ENCODE measurements at regions not wholly inside any gene's neighbourhood (a gene's known extent, or its start where the extent isn't known, plus 50 kb on each side); places are given as distances from the start of the nearest gene placed in this dataset.

DNA sequence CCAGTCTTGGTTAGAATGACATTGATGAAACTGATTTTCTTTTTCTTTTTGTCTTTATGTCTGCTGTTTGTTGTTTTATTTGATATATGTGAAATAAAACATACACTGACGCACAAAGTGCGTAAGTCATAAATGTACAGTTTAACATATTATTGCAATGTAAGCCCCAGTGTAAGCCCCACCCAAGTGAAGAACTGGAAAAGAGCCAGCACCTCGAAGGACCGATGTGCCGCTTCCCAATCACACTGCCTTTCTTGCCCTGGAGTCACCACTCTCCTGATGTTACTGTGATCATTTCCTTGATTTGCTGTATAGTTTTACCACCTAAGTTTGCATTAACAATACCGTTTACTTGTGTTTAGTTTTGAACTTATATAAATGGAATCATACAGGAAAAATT lies 128.4 kb upstream of the LPP start:
- no peak overlapping the region for H3K4me3 Mint-ChIP-seq
- H3K9me3 Mint-ChIP-seq = peaks cover 0 to 2% of the 10 kb centered on the region in 2 donors
- peaks cover 0 to 7% of the 10 kb centered on the region in 2 donors for H3K27me3 Mint-ChIP-seq
- no peak for DNase-seq
- no peaks in the 10 kb centered on the region for H3K4me1 Mint-ChIP-seq
- no peak overlapping the region for H3K27ac Mint-ChIP-seq
- ATAC-seq (replicated peaks) = no peak
- peaks cover 2% of the 10 kb centered on the region in 2 donors for H3K36me3 Mint-ChIP-seq

- peaks cover 2 to 6% of the 10 kb centered on the region in 2 donors for H3K4me1 Mint-ChIP-seq
- no peaks in the 10 kb centered on the region for H3K36me3 Mint-ChIP-seq
- ATAC-seq (replicated peaks) (no peak), DNase-seq (no peak)
- no peak overlapping the region for H3K27ac Mint-ChIP-seq
- H3K9me3 Mint-ChIP-seq = no peaks in the 10 kb centered on the region
- H3K4me3 Mint-ChIP-seq = no peak overlapping the region
- peaks cover 0 to under 1% of the 10 kb centered on the region in 2 donors for H3K27me3 Mint-ChIP-seq
Observed at GRCh38 chr3:188026191-188026968, 127.6 kb upstream of the LPP start.

DNA sequence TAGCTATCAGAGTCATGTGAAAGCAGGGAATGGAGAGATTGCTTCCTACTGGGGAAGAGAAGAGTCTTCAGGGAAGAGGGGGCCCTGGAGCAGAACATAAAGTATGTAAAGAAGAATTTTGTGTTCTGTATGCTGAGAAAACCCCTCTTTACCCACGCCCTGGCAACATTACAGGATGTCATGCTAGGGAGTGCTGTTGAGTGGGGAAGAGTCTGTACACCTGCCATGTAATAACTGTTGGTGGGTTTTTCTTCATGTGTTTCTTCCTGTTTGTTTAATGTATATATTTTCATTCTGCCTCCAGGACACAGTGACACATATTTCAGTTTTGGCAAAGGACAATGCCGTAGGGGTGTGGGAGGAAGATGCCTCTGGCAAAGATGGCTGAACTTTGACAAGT lies 122.8 kb upstream of the LPP start:
- Mint-ChIP-seq H3K4me3 (no peak overlapping the region), H3K4me1 (peaks cover 7 to 32% of the 10 kb centered on the region in 2 donors), H3K27me3 (no peaks in the 10 kb centered on the region), H3K36me3 (no peaks in the 10 kb centered on the region), H3K9me3 (peaks cover 0 to 4% of the 10 kb centered on the region in 2 donors), H3K27ac (no peak overlapping the region)
- no peak for ATAC-seq (replicated peaks)
- DNase-seq = no peak

DNA sequence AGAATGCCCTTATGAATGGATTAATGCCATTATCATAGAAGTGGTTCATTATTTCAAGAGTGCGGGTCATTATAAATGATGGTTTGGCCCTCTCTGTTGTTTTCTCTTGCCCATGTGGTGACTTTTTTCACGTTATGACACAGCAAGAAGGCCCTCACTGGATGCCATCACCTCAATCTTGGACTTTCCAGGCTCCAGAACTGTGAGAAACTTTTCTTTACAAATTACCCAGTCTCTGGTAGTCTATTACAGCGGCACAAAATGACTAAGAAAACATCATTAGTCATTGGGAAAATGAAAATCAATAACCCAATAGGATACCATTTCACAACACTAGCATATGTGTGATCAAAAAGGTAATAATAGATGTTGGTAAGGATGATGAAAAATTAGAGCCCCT lies 119.0 kb upstream of the LPP start:
- Mint-ChIP-seq H3K4me1 (peaks cover 10 to 44% of the 10 kb centered on the region in 2 donors), H3K36me3 (no peaks in the 10 kb centered on the region), H3K27me3 (peaks cover under 1 to 9% of the 10 kb centered on the region in 2 donors), H3K9me3 (peaks cover 0 to 5% of the 10 kb centered on the region in 2 donors), H3K27ac (no peak overlapping the region), H3K4me3 (no peak overlapping the region)
- no peak for DNase-seq
- ATAC-seq (replicated peaks) = no peak

GRCh38 chr3:188036375-188037194 lies 117.4 kb upstream of the LPP start:
- DNase-seq (no peak), ATAC-seq (replicated peaks) (peak; percentile 71 to 81)
- peaks cover 0 to 5% of the 10 kb centered on the region in 2 donors for H3K9me3 Mint-ChIP-seq
- peak overlapping the region; percentile 11 for H3K27ac Mint-ChIP-seq
- peaks cover 4 to 12% of the 10 kb centered on the region in 2 donors for H3K27me3 Mint-ChIP-seq
- H3K4me1 Mint-ChIP-seq = peaks cover 9 to 48% of the 10 kb centered on the region in 2 donors
- no peak overlapping the region for H3K4me3 Mint-ChIP-seq
- no peaks in the 10 kb centered on the region for H3K36me3 Mint-ChIP-seq

DNA sequence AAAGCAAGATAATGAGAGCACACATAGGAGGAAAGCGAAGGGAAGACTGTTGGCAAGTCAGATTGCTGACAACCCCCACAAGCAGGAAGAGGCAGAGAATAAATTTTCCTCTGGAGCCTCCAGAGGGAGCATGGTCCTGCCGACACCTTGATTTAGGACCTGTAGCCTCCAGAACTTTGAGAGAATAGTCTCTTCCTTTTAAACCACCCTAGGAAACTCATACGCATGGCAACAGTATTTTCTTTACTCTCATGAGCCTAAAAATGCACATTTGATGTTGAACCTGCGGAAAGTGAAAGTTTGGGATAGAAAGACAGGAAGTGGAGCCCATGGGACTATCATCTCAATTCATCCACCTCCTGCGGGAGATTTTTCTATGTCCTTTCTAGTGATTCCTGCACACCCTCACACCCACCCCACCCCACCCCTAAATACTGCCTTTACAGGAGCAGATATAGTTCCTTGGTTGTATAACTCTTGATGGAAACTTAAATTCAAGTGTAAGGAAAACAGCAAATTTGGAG lies 116.7 kb upstream of the LPP start:
- Mint-ChIP-seq H3K36me3 (no peaks in the 10 kb centered on the region), H3K27me3 (peaks cover 4 to 12% of the 10 kb centered on the region in 2 donors), H3K4me1 (peaks cover 7 to 42% of the 10 kb centered on the region in 2 donors), H3K27ac (no peak overlapping the region), H3K4me3 (no peak overlapping the region), H3K9me3 (peaks cover 0 to 5% of the 10 kb centered on the region in 2 donors)
- ATAC-seq (replicated peaks) (no peak), DNase-seq (no peak)

- no peak for DNase-seq
- Mint-ChIP-seq H3K36me3 (no peaks in the 10 kb centered on the region), H3K4me3 (no peak overlapping the region), H3K9me3 (peaks cover 0 to 4% of the 10 kb centered on the region in 2 donors), H3K27me3 (peaks cover 4 to 12% of the 10 kb centered on the region in 2 donors), H3K4me1 (peaks cover 7 to 36% of the 10 kb centered on the region in 2 donors), H3K27ac (no peak overlapping the region)
- no peak for ATAC-seq (replicated peaks)
Observed at GRCh38 chr3:188037965-188038581, 115.9 kb upstream of the LPP start.

GRCh38 chr3:188041193-188041592 lies 112.8 kb upstream of the LPP start:
- no peaks in the 10 kb centered on the region for H3K36me3 Mint-ChIP-seq
- peaks cover 9 to 24% of the 10 kb centered on the region in 2 donors for H3K4me1 Mint-ChIP-seq
- no peak for DNase-seq
- H3K4me3 Mint-ChIP-seq = no peak overlapping the region
- peaks cover 4 to 12% of the 10 kb centered on the region in 2 donors for H3K27me3 Mint-ChIP-seq
- no peak overlapping the region for H3K27ac Mint-ChIP-seq
- H3K9me3 Mint-ChIP-seq = peaks cover 0 to 1% of the 10 kb centered on the region in 2 donors
- ATAC-seq (replicated peaks) = peak; percentile 46 to 73

- H3K27ac Mint-ChIP-seq = no peak overlapping the region
- H3K4me1 Mint-ChIP-seq = peaks cover 7 to 18% of the 10 kb centered on the region in 2 donors
- DNase-seq (no peak), ATAC-seq (replicated peaks) (no peak)
- H3K27me3 Mint-ChIP-seq = peaks cover 4 to 12% of the 10 kb centered on the region in 2 donors
- no peak overlapping the region for H3K4me3 Mint-ChIP-seq
- H3K9me3 Mint-ChIP-seq = peaks cover 0 to 1% of the 10 kb centered on the region in 2 donors
- no peaks in the 10 kb centered on the region for H3K36me3 Mint-ChIP-seq
Observed at GRCh38 chr3:188041895-188042294, 112.1 kb upstream of the LPP start.

- peaks cover 7 to 18% of the 10 kb centered on the region in 2 donors for H3K4me1 Mint-ChIP-seq
- ATAC-seq (replicated peaks) (no peak), DNase-seq (no peak)
- H3K4me3 Mint-ChIP-seq = no peak overlapping the region
- peaks cover 0 to 1% of the 10 kb centered on the region in 2 donors for H3K9me3 Mint-ChIP-seq
- H3K27ac Mint-ChIP-seq = no peak overlapping the region
- no peaks in the 10 kb centered on the region for H3K36me3 Mint-ChIP-seq
- peaks cover 4 to 12% of the 10 kb centered on the region in 2 donors for H3K27me3 Mint-ChIP-seq
Observed at GRCh38 chr3:188042466-188042865, 111.5 kb upstream of the LPP start.

GRCh38 chr3:188043891-188044290 lies 110.1 kb upstream of the LPP start:
- no peak for DNase-seq
- H3K27ac Mint-ChIP-seq = no peak overlapping the region
- H3K4me1 Mint-ChIP-seq = peaks cover 7 to 13% of the 10 kb centered on the region in 2 donors
- no peaks in the 10 kb centered on the region for H3K9me3 Mint-ChIP-seq
- H3K27me3 Mint-ChIP-seq = peaks cover 4% of the 10 kb centered on the region in 2 donors
- ATAC-seq (replicated peaks) = peak; percentile 29 to 69
- no peaks in the 10 kb centered on the region for H3K36me3 Mint-ChIP-seq
- no peak overlapping the region for H3K4me3 Mint-ChIP-seq

GRCh38 chr3:188046561-188047211 lies 107.3 kb upstream of the LPP start:
- H3K4me3 Mint-ChIP-seq = no peak overlapping the region
- peaks cover 12 to 17% of the 10 kb centered on the region in 2 donors for H3K4me1 Mint-ChIP-seq

DNA sequence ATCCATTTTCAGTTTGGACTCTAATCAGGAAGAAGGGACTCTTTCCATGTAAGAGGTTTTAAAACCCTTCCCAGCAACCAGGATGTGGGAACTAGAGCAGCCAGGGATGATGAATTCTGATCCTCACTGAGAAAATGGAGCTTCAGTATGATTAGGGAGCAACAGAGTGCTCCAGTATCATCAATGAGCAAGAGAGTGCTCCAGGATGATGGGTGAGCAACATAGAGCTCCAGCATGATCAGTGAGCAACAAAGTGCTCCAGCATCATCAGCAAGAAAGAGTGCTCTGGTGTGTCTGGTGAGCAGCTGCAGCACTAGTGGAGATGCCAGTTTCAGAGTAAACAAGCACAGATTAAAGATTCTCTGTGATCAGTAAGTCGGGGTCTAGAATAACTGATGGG lies 106.4 kb upstream of the LPP start:
- ATAC-seq (replicated peaks) (no peak), DNase-seq (no peak)
- Mint-ChIP-seq H3K27me3 (peaks cover 0 to 5% of the 10 kb centered on the region in 2 donors), H3K4me3 (no peak overlapping the region), H3K4me1 (peaks cover 12 to 17% of the 10 kb centered on the region in 2 donors), H3K27ac (no peak overlapping the region), H3K9me3 (no peaks in the 10 kb centered on the region), H3K36me3 (no peaks in the 10 kb centered on the region)

More at GRCh38 chr3:188046561-188047211, 107.3 kb upstream of the LPP start:
- Mint-ChIP-seq H3K9me3 (no peaks in the 10 kb centered on the region), H3K36me3 (no peaks in the 10 kb centered on the region), H3K27me3 (peaks cover 0 to 5% of the 10 kb centered on the region in 2 donors), H3K27ac (no peak overlapping the region)
- no peak for DNase-seq
- ATAC-seq (replicated peaks) = no peak
